Mesenteric fat pad (tissue), 1 donor: ENCODE measurements at regions not wholly inside any gene's neighbourhood (a gene's known extent, or its start where the extent isn't known, plus 50 kb on each side); places are given as distances from the start of the nearest gene placed in this dataset.
"Not testable (repeated sequence)": the region's sequence is repeated elsewhere in the genome, so short reads cannot be mapped to it uniquely, and the experiment has no call there.

Source experiments
- DNase-seq: peaks from one replicate; pipeline ENCODE4 v3.0.0-alpha.2; 2020; ENCODE audit warnings: low spot score
- donor health status: DM: yes; HTN: yes; CAD: no.

GRCh38 chr12:60234611-60235195 is 638.9 kb downstream of the SLC16A7 start:
- DNase-seq: not testable (repeated sequence)

DNA sequence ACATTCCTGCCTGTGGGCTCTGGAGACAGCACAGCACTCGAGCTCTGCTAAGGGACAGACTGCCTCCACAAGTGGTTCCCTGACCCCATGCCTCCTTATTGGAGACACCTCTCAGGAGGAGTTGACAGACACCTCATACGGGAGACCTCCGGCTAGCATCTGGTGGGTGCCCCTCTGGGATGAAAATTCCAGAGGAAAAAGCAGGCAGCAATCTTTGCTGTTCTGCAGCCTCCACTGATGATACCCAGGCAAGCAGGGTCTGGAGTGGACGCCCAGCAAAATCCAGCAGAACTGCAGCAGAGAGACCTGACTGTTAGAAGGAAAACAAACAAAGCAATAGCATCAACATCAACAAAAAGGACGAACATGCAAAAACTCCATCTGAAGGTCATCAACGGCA is 639.4 kb downstream of the SLC16A7 start:
- DNase-seq: no peak

DNA sequence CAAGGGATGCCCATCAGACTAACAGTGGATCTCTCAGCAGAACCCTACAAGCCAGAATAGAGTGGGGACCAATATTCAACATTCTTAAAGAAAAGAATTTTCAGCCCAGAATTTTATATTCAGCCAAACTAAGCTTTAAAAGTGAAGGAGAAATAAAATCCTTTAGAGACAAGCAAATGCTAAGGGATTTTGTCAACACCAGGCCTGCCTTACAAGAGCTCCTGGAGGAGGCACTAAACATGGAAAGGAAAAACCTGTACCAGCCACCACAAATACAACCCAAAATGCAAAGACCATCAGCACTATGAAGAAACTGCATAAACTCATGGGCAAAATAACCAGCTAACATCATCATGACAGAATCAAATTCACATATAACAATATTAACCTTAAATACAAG is 640.6 kb downstream of the SLC16A7 start:
- DNase-seq: not testable (repeated sequence)

- no peak for DNase-seq
Measured at GRCh38 chr12:60240891-60241290, 645.1 kb downstream of the SLC16A7 start.

GRCh38 chr12:60251091-60251490 is 655.3 kb downstream of the SLC16A7 start:
- no peak for DNase-seq

DNA sequence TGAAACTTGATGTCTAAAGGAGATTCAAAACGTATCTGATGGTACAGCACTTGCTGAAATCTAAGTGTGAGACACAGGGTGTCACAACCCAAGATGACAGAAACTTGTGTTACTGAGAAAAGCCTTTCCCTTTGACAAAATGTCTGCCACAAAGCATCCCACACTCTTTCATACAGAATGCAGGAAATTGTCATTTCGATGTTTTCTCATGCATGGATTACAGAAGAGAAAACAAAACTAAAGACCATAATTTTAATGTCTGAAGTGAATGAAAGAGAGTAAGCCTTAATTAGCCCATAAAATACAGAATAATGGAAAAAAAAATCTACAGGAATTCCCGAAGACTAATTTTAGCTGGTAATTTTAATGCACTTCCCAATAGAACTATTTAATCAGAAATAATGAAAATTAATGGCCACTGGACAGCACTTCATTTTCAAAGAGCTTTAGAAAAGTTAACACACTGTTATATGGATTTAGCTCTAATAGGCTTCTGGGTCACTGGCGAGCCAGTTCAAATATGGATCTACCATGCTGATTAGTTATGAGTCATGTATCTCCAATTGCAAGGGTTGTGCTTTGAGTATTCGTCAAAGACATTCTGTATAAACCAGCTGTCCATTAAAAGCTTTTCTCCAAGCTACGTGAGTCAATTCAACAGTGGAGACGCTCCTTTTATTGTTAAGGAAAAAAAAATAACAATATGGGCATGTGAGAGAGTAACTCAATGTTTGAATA is 656.7 kb downstream of the SLC16A7 start:
- no peak for DNase-seq

GRCh38 chr12:60255044-60255443 is 659.2 kb downstream of the SLC16A7 start:
- no peak for DNase-seq

DNA sequence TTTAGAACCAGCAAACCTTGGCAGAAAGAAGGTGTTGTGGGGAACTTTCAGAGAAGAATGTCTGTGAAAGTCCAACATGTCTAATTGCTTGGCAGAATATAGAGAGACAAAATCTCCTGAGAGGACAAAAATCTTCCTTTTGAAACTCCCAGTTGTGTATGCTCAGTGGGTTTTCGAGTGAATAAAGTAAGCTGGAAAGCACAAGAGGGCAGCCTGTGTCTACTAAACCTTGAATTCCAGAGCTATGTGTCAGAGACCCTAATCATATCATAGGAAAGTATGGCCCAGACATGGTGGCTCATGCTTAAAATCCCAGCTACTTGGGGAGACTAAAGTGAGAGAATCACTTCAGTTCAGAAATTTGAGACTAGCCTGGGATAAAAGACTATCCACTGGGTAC is 661.2 kb downstream of the SLC16A7 start:
- no peak for DNase-seq

- DNase-seq: no peak
Measured at GRCh38 chr12:60259225-60259624, 663.4 kb downstream of the SLC16A7 start.

DNA sequence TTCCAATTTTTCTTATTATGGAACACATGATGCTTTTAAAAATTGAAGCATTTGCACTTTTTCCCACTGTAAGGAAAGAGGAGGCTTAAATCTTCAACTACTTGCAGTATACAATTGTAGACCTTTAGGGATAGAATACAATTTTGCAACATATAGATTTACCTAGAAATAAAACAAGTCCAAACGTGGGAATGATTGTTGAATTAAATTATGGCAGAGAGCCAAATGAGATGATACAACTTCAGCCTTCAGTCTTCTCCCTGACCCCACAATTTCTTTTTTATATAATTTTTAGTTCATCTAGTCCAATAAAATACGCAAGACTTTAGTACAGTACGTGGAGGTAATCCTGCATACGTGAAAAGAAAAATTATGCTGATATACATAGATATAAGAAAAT is 666.5 kb downstream of the SLC16A7 start:
- no peak for DNase-seq

GRCh38 chr12:60263161-60263560 is 667.3 kb downstream of the SLC16A7 start:
- no peak for DNase-seq

DNA sequence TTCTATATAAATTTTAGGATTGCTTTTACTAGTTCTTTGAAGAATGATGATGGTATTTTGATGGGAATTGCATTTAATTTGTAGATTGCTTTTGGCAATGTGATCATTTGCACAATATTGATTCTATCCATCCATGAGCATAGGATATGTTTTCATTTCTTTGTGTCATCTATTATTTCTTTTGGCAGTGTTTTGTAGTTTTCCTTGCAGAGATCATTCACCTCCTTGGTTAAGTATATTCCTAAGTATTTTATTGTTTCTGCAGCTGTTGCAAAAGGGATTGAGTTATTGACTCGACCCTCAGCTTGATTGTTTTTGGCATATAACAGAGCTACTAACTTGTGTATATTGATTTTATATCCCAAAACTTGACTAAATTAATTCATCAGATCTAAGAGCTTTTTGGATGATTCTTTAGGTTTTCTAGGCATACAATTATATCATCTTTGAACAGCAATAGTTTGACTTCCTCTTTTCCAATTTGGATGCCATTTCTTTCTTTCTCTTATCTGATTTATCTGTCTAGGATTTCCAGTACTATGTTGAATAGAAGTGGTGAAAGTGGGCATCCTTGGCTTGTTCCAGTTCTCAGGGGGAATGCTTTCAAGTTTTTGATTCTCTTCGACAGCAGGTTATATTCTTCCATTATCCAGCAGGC is 668.1 kb downstream of the SLC16A7 start:
- DNase-seq: no peak

DNA sequence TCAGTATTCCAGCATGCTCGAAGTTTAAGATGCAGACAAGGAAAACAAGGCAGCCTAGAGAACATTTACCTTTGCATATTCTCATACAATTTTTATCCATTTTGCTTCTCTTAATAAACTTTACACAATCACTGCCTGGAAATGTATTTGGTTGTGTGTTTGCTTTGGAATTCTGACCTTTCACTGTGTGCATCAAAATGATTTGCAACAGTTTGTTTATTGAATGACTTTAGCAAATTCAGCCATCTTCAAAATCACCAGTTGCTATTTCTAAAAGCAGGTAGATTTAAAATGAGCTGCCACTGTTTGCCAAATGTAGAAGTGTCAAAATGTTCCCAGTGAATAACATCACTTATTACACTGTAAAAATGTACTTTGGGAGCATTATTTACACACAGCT is 669.9 kb downstream of the SLC16A7 start:
- DNase-seq: no peak

- DNase-seq: no peak
Measured at GRCh38 chr12:60266381-60266852, 670.6 kb downstream of the SLC16A7 start.

DNA sequence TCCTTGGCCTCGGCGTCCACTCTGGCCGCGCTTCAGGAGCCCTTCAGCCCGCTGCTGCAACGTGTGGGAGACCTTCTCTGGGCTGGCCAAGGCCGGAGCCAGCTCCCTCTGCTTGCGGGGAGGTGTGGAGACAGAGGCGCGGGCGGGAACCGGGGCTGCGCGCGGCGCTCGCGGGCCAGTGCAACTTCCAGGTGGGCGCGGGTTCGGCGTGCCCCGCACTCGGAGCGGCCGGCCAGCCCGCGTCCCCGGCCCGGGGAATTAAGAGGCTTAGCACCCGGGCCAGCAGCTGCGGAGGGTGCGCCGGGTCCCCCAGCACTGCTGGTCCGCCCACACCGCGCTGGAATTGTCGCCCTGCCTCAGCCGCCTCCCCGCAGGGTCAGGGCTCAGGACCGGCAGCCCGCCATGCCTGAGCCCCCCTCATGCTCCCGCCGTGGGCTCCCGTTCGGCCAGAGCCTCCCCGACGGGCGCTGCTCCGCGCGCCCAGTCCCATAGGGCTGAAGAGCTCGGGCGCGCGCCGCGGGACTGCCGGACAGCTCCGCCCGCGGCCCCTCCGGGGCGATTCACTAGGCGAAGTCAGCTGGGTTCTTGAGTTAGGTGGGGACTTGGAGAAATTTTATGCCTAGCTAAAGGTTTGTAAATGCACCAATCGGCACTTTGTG is 673.9 kb downstream of the SLC16A7 start:
- DNase-seq: no peak

DNA sequence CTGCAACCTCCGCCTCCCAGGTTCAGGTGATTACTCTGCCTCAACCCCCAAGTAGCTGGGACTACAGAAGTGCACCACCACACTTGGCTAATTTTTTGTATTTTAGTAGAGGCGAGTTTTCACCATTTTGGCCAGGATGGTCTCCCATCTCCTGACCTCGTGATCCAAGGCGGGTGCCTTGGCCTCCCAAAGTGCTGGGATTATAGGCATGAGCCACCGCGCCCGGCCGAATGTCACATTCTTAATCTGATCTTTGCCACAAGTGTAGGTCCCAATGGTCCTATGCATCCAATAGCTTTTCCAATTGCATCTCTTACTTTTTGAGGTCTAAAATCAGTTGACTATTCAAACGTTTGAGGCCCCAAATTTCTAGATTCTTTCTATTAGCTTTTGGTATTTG is 676.0 kb downstream of the SLC16A7 start:
- DNase-seq: no peak

DNA sequence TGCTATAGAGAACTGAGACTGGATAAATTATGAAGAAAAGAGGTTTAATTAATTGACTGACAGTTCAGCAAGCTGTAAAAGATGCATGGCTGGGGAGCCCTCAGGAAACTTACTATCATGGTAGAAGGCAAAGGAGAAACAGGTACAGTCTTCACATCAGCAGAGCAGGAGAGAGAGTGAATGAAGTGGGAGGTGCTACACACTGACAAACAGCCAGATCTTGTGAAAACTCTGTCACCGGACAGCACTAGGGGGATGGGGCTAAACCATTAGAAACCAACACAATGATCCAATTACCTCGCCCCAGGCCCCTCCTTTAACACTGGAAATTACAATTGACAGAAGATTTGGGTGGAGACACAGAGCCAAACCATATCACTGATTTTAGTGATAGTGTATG is 682.4 kb downstream of the SLC16A7 start:
- no peak for DNase-seq

GRCh38 chr12:60279221-60279620 is 683.4 kb downstream of the SLC16A7 start:
- no peak for DNase-seq

GRCh38 chr12:60281522-60281921 is 685.7 kb downstream of the SLC16A7 start:
- DNase-seq: no peak

- no peak for DNase-seq
Measured at GRCh38 chr12:60290532-60290931, 694.7 kb downstream of the SLC16A7 start.

DNA sequence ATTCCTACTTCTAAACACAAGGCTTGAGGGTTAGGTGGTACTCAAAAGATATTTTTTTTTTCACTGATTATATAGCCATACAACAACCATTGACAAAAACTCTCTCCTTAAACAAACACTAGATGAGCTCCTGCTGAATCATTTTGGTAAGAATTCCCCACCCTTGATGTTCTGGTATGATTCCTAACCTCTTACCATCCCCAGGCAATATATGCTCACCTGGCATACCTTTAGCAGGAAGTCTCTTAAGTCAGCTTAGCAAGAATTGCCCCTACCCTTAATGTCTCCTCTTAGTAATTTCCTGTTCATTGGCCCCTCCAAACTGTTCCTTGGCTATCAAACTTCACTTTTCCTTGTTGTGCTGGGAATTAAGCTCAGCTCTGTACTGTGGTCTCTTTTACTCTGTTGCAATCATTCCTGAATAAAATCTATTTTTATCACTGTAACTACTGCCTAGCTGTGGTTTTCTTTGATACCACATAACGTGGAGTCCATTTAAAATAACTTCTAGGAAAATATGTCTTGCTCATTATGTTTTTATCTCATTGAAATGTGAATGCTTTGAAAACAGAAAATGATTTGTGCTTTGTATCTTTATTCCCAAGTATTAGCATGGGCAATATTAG is 712.6 kb downstream of the SLC16A7 start:
- DNase-seq: no peak

DNA sequence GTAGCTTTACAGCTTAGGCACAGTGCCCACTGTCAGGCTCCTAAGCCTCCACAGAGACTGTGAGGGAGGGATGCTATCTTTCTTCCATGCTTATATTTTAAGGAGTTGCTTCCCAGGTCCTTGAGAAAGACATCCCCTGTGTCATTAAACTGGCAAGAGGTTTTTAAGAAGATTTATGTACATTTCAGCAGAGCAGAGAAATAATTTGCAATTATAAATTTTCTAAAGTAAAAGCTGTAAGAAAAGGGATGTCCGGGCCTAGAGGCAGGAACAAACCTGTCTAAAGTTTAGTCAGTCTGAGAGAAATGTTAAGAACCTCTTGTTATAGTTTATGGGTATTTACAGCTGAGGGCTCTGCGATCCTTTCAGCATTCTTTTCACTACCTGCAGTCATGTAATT is 716.1 kb downstream of the SLC16A7 start:
- no peak for DNase-seq
